PC-3 (cell line): ENCODE measurements at regions not wholly inside any gene's neighbourhood (a gene's known extent, or its start where the extent isn't known, plus 50 kb on each side); places are given as distances from the start of the nearest gene placed in this dataset.

ENCODE experiments used
- CTCF ChIP-seq: fragments of 300-600 bp; sonication (generic); conservative IDR thresholded peaks from 2 replicates; pipeline ENCODE4 v1.5.1; 2017; ENCODE audit warnings: antibody characterized with exemption, low read depth, mild to moderate bottlenecking, low read length
- EZH2 ChIP-seq: fragments of 300-600 bp; sonication (generic); IDR thresholded peaks from one replicate; pipeline ENCODE4 v1.6.1; 2017; ENCODE audit warnings: antibody characterized with exemption, mild to moderate bottlenecking, low read length; ENCODE audit not compliant: unreplicated experiment
- EZH2phosphoT487 ChIP-seq: fragments of 300-600 bp; sonication (generic); IDR thresholded peaks from 2 replicates; pipeline ENCODE4 v1.6.1; 2018; ENCODE audit warnings: mild to moderate bottlenecking, antibody characterized with exemption, low read length, borderline replicate concordance

GRCh38 chr6:12366731-12367130 lies 76.6 kb downstream of the EDN1 start:
- TF ChIP-seq CTCF (no peak), EZH2 (no peak), EZH2phosphoT487 (no peak)
